Left renal pelvis (tissue), 4 donors: ENCODE measurements at regions not wholly inside any gene's neighbourhood (a gene's known extent, or its start where the extent isn't known, plus 50 kb on each side); places are given as distances from the start of the nearest gene placed in this dataset.
"Not testable (repeated sequence)": the region's sequence is repeated elsewhere in the genome, so short reads cannot be mapped to it uniquely, and the experiment has no call there.

Experiments used
- DNase-seq, 4 donors: peaks; one replicate each; pipeline ENCODE4 v3.0.0-alpha.2; 2013; ENCODE audit warnings: low read depth in 4 of 4, low spot score in 3 of 4

DNA sequence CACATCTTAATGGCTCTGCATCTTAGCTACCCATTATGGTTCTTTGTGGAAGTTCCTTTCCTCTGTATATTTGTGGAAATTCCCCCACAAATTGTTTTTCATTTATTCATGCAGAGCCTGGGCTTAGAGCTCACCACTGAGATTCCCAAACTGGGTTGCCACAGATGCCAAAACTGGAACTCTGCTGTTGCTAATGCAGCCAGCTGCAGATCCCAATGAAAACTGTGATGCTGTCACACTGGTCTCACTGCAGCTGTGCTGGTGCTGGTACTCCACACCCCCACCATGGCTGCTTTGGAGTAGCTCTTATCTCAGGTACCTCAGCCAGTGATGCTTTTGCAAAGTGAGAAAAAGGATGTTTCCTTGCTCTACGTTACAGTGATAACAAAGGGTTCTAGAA is 87.7 kb downstream of the DCK start:
- DNase-seq = no peak

DNA sequence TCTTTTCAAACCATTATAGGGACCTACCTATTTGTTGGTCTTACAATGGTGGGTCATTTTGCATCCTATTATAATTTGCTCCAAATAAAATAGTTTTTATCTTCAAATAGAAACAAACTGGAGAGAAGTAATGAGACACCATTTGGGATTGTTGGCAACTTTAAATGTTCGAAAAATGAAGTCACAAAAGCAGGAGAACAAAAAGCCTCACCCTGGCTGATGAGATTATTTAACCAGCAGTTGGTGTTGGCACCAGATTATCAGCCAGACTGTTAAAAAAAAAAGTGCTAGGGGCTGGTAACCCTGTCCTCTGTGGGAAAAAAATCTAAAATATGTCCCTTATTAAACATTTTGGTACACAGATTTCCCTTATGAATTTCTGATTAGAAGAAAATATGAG is 100.3 kb downstream of the DCK start:
- DNase-seq = no peak

DNA sequence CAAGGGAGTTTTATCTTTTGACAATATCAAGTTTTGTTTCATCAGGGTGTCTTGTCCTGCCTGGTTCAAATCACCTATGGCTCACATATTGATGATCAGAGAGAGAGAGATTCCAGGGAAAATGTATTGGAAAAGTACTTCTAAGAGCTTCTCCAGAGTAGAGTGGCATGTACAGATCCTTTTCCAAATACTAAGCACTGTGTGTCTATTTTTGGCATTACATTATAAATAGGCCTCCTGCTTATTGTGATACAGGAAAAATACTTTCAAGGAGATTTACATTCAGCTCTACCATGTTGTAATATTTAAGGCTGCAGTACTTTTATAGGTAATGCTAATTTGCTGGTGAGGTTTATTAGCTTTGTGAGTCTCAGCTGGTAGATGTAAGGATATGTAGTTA is 100.8 kb downstream of the DCK start:
- no peak for DNase-seq

DNA sequence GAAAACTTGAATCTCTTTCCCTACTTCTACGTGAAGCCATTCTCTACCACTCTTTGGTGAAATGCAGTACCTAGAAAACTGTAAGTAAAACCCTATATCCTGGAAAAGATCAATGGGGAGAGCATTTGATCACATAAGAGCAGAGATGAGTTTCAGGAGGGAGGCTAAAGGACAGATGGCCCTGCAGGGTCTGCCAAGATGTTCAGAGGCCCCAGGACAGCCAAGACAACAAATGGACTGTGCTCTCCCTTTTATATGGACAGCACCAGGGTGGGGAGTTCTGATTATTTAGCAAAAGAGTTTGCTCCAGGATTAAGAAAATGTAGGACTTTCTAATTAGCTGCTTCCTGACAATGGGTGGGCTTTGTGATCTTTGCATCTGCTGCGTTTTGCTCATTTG is 101.7 kb downstream of the DCK start:
- no peak for DNase-seq

DNA sequence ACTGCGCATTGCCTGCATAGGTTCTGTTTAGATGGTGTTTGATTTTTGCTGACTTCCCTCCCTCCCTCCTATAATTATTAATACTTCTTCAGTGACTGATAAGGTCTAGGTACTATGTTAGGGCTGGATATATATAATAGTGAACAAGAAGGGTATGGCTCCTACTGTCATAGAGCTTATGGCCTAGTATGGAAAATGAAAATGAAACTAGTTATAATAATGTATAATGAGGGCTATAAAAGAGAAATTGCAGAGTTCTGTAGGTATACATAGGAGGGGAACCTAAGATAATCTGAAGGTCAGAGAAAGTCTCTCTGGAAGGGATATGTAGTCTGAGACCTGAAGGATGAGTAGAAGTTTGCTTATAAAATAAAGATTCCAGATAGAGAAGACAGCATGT is 102.1 kb downstream of the DCK start:
- no peak for DNase-seq

DNA sequence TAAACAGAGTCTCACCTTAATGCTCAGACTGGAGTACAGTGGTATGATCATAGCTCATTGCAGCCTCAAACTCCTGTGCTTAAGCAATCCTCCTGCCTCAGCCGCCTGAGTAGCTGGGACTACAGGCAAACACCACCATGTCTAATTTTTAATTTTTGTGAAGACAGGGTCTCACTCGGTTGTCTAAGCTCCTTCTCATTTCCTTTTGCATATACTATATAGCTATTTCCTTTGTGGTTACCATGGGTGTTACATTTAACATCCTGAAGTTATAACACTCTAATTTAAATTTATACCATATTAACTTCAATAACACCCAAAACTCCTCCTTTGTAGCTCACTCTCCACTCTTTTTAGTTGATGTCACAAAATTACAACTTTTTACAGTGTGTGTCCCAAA is 114.3 kb downstream of the DCK start:
- no peak for DNase-seq

DNA sequence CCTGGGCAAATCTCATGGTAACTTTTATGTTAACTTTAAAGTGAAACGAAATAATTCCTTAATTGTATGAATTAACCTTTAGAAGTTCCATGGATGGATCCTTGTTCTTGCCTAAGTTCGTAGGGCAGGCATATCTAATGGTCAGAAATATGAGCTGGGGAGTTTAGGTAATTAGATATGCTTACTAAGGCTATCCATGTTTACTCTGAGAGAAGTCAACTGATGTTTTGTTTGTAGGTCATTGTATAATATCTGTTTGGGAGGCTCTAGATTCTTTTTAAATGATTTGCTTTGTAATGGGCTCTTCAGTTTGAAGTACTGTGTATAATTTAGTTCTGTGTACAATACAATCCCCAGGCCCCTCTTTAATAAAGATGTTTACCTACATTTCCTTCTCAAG is 117.0 kb downstream of the DCK start:
- no peak for DNase-seq

DNA sequence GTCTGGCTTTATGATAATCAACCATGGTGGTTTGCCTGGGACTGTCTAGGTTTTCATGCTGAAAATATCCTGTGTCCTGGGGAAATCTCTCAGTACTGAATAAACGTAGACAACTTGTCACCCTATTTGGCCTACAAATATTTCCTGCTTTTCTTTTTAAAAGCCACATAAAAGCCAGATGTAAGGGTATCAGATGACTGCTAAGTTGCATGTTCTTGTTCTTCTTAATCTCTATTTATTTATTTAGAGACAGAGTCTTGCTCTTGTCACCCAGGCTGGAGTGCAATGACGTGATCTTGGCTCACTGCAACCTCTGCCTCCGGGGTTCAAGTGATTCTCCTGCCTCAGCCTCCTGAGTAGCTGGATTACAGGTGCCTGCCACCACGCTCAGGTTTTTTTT is 117.7 kb downstream of the DCK start:
- not testable (repeated sequence) for DNase-seq

DNA sequence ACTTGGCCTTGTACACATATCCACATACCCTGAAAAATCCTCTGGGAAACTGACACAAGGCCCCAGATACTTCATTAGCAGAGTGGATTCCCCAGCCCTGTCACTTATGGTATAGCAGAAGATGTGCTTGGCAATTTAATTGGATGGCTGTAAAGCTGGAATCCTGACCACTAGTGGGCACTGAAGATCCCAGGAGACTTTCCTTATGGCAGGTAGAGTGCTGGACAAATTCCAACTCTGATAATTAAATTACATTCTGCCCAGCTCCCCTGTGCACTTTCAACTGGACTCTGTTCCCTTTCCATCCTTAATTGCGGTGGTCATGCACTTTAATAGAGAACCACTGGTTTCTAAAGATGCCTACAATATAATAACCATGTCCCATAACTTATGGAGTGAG is 119.8 kb downstream of the DCK start:
- no peak for DNase-seq

DNA sequence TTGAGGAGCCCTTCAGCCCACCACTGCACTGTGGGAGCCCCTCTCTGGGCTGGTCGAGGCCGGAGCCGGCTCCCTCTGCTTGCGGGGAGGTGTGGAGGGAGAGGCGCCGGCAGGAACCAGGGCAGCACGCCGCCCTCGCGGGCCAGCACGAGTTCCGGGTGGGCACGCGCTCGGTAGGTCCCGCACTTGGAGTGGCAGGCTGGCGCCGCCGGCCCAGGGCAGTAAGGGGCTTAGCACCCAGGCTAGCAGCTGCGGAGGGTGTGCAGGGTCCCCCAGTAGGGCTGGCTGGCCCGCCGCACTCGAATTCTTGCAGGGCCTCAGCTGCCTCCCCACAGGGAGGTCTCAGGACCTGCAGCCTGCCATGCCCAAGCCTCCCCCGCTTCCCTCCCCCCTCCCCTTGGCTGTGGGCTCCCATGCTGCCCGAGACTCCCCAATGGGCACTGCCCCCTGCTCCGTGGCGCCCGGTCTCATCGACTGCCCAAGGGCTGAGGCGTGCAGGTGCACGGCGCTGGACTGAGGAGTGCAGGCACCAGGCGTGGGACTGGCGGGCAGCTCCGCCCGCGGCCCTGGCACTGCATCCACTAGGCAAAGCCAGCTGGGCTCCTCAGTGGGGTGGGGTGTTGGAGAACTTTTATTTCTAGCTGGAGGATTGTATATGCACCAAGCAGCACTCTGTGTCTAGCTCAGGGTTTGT is 127.5 kb downstream of the DCK start:
- DNase-seq = no peak

DNA sequence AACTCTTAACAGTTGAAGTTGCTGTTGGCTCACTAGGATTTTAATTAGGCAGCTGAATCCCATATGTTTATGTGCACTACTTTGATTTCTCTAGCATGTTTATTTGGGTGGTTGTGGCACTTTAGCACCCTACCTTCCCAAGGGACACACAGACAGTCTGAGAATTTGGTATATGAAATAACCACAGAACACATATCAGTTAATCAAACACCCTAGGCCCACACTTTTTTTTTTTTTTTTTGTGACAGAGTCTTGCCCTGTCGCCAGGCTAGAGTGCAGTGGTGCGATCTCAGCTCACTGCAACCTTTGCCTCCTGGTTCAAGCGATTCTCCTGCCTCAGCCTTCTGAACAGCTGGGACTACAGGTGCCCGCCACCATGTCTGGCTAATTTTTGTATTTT is 130.5 kb downstream of the DCK start:
- no peak for DNase-seq

DNA sequence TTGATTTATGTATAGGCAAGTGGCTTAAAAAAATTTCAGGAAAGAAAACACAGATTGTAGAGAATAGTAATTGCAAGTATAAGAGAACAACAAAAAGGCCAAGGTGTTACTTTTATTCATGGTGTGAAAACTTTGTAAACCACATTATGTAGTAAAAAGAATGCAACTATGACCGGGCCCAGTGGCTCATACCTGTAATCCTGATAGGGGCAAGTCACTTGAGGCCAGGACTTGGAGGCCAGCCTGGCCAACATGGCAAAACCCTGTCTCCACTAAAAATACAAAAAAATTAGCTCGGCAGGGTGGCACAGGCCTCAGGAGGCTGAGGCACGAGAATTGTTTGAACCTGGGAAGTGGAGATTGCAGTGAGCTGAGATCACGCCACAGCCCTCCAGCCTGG is 131.7 kb downstream of the DCK start:
- no peak for DNase-seq

DNA sequence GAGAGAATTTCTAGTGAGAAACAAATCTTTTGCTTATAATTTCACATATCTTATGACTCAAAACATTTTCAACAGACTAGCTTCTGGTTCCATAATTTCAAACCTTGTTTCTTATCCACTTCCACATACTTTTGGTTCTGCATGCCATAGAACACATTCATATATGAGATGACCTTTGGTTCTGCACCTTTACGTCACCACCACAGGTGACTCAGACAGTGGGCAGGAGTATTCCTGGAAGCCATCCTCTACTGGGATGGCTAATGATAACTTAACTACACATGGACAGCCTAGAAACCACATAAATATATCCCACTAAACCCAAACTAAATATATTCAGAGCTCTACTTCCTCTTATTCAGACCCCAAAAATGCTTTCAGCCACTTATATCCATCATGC is 133.3 kb downstream of the DCK start:
- DNase-seq = no peak

DNA sequence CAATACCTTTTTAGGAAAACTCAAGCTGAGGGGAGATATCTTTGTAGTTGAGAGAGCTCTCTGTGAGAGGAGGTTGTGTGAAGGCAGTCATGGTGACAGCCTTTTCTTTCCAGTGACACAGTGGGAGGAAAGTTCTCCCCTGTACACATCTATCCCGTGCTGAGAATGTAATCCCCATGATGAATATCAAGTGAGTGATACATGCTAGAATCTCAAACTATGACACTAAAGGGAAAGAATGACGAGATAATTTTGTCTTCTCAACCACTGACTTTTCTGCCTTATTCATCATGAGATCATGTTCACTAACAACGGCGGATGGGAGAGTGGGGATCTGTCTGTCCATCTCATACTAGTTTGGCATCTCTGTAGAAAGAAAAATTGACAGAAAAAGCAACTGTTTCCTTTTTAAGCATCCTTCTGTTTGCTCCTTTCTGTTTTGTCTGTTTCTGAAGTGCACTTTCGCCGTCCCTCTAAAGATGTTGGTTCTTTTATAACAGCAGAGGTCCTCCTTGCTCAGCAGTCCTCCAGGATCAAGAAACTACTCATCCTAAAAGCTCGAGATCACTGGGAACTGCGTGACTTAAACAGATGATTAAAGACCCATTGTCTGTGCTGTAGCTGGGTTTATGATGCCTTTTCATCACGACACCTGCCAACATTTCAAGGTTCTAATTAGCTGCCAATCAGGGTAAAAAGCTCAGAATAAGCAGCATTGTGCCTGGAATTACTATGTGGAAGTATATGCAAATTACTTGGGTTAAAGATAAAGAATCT is 137.6 kb downstream of the DCK start:
- DNase-seq = no peak

DNA sequence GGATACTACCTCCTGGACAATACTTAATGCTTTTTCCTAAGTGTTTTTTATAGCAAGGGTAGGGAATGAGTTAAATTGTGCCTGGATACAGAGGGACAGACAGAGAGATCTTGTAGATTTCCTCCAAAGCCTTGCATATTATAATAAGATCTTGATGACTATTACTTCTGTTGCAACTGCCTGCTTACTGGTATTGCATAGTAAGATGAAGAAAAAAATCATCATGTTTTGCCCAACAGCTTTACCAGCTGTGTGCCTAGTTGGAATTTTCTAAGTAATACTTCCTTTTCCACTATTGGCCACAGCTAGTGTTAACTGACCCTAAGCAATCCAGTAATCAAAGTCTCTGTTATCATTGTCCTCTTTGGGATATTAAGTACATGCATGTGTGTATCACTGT is 139.0 kb downstream of the DCK start:
- DNase-seq = no peak

DNA sequence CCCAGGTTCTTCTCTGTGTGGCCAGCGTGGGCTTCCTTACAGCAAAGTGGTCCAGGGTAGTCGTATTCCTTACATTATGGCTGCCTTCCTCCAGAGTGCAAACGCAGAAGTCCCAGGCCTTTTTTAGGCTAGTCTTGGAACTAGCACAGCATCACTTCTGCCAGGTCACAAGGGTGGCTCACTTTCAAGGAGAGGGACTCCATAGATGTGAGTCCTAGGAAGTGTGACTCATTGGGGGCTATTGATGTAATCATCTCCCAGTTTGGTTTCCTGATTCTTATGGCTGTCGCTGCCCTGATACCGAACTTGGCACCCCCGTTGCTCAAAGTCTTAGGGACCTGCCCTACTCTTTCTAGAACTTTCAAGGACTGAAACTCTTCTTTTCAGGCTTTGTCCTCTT is 140.0 kb downstream of the DCK start:
- DNase-seq = no peak

DNA sequence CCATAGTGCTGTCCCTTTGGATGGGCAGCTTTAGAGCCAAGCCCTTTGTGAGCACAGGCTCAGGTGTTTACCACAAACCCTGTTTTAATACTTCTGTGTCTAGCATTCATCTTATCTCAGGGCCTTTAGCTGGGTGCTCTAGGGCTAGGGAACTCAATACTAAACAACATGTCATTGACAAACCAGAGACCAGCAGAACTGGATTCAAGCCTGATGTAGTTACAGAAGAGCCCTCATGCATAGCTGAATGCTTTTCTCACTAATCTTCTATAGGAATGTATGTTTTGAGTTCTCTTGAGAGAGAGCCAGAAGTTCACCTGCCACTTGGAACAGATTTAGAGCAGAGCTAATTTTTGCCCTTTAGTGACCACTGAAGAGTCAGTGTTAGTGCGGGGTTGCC is 142.6 kb downstream of the DCK start:
- no peak for DNase-seq

DNA sequence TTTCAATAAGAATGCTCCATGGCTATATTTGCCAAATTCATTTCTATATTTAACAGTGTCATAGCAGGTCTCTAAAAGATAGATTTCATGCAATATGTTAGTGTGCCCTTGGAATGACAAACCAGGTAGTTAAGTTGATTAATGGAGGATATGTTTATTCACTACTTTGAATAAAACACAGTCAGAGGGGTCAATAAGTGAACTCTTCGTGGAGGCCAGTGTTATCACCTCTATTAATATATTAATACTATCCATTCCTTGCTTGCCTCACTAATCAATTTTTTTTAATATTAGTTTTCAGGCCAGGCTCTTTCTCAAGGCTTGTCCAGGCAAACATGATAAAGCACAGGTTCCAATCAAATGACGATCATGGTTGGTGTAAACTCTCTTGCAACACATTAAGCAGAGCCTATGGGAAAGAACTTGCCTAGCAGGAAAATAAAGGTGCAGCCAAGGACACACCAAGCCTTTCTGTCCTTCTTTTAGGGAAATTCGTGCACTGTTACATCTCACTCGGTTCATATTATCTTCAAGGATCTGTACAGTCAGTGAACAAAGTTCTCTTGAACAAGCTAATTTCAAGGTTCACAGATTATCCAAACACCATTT is 144.7 kb downstream of the DCK start:
- no peak for DNase-seq

DNA sequence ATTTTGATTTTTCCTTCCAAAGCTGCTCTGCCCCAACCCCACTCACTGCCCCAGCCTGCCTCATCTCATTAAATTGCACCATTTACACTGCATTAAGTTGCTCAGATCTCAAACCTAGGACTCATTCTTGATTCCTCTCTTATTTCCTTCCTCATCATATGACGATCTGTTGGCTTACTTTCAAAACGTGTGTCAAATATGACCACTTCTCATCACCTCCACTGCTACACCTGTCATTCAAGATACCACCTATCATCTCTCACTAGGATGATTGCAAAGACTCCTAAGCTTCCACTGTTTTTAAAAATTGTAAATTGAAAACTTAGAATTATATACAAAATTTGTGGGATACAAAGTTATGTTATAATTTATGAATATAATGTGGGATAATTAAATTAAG is 147.1 kb downstream of the DCK start:
- DNase-seq = no peak

DNA sequence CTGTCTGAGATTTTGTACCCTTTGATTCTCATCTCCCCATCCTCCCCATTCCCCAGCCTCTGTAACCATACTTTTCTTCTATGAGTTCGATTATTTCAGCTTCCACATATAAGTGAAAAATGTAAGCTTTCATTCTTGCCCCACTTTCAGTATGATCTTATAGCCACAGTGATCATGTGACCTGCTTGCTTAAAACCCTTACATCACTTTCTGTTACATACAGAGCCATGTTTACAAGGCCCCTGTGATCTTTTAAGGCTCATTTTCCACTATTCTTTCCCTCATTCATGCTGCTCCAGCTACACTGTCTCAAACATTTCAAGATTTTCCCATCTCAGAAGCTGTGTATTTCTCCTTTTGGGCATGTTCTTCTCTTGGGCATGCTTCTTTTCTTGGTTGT is 147.7 kb downstream of the DCK start:
- DNase-seq = no peak

DNA sequence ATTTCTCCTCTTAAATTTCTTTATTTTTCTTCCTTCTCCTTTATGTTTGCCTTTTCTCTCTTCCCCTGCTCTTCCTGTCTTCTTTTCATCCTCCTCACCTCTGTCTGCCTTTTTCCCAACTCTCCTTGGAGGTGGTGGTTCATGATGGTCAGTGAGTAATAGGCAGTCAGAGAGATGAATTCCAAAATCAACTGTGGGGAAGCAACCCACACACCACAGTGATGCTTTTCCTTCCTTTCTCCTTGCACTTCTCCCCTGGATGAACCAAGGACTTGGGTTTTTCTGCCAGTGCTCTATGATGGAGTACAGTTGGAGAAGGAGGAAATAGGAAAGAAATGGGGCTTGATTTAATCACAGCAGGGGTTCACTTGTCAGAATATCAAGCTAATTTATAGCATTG is 153.8 kb downstream of the DCK start:
- DNase-seq = no peak

DNA sequence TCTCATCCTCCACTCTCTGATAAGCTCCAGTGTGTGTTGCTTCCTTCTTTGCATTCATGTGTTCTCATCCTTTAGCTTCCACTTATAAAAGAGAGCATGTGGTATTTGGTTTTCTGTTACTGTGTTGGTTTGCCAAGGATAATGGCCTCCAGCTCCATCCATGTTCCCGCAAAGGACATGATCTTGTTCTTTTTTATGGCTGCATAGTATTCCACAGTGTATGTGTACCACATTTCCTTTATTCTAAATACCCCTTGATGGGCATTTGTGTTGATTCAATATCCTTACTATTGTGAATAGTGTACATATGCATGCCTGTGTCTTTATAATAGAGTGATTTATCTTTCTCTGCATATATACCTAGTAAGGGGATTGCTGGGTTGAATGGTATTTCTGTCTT is 155.1 kb downstream of the DCK start:
- no peak for DNase-seq
